HG03342 (cell line): ENCODE measurements at regions not wholly inside any gene's neighbourhood (a gene's known extent, or its start where the extent isn't known, plus 50 kb on each side); places are given as distances from the start of the nearest gene placed in this dataset.

ENCODE experiments used
- ATAC-seq: cut with Tn5 transposase; IDR thresholded peaks from one replicate; pipeline ENCODE4 v1.9.1; 2021; ENCODE audit warnings: mild to moderate bottlenecking, moderate library complexity; ENCODE audit not compliant: unreplicated experiment

DNA sequence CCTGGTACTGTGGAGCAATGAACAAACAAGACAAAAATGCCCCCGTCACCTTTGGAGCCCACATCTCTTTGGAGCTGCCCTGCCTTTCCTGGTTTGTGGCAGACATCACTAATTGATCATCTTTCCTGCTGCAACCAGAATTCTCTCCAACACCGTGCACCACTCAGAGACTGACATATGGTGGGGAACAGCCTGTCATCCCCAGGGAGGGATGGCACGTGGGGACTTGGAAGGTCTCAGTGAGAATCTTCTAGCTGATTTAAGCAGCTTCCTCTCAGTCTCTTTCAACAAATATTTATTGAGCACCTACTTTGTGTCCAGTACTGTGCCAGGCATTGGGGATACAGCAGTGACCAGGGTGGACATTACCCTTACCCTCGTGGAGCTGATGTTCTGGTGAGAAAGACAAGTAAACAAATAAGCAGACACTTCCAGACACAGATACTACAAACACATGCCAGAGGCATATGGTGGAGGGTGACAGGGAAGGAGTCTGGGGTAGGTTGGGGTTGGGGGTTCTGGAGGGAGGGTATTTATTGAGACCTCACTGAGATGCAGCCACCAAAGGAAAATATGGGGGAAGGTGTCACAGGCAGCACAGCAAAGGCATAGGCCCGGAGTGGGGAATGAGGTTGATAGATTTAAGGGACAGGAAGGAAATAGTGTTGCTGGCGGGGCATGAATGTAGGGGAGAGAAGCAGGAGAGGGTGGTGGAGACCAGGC, 82.3 kb downstream of the CEBPB start:
- ATAC-seq: no peak

DNA sequence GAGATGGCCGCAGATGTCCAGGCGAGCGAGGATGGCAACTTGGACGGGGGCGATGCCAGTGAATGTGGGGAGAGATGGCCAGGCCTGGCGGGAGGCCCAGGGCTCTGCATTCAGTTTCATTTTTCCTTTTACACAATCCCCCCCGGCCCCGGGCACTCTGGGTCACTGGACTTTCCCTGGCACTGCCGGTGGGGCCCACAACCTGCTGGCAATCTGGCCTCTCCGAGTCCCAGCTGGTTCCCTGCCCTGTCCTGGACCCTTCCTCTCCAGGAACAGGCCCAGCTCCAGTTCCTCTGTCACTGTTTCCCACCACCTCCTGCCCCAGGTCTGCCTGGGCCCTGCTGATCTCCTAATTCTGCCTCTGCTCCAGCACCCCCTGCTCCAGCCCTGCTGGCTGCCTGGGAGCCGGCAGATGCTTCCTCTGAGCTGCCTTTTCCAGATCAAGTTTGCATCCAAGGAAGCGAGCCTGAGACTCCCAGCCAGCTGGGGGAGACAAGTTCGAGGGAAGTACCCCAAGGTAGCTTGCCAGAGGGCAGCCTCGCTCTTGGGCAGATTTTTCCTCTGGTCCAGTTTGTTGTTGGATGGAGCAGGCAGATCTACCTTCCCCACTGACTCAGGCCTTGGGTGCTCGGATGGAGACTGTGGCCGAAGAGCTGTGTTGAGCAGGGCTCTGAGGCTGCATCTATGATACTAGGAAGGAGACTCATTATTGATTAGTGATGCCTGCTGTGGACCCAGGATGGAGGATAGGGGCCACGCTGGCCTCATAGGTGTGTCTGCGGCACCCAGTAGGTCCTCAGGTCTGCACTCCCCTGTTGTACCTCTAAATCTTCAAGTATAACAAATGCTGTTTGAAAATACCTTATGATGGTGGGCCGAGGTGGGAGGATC, 83.2 kb downstream of the CEBPB start:
- no peak for ATAC-seq

DNA sequence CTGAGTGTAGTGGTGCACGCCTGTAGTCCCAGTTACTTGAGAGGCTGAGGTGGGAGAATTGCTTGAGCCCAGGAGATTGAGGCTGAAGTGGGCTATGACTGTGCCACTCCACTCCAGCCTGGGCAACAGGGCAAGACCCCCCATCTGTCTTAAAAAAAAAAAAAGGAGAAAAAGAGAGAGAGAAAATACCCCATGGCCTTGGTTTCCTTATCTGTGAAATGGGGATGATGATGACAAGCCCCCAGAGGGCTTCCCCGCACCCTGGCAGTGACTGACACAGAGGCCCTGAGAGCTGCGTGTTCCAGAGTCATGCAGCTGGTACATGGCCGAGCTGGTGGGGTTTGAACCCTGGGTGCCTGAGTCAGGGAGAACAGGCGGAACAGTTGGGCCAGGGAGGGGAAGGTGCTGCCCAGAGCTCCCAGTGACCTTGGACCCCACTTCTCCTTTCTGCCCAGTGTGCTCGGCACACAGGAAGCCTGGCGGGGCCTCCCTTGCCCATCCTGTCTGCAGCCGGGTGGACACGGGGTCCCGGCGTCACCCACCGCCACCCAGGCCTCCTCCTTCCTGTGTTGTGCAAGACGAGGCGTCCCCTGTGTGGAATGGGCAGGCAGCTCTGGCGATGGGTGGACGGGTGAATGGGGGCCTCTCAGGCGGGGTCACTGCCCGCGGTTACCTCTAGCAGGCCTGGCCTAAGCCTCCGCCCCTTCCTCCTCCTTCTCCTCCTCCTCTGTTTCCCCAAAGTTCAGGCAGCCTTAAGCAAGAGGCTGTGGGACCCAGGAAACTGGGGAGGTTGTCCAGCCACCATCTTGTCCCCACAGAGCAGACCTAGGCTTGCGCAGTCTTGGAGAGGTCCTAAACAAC, 84.2 kb downstream of the CEBPB start:
- ATAC-seq: no peak

DNA sequence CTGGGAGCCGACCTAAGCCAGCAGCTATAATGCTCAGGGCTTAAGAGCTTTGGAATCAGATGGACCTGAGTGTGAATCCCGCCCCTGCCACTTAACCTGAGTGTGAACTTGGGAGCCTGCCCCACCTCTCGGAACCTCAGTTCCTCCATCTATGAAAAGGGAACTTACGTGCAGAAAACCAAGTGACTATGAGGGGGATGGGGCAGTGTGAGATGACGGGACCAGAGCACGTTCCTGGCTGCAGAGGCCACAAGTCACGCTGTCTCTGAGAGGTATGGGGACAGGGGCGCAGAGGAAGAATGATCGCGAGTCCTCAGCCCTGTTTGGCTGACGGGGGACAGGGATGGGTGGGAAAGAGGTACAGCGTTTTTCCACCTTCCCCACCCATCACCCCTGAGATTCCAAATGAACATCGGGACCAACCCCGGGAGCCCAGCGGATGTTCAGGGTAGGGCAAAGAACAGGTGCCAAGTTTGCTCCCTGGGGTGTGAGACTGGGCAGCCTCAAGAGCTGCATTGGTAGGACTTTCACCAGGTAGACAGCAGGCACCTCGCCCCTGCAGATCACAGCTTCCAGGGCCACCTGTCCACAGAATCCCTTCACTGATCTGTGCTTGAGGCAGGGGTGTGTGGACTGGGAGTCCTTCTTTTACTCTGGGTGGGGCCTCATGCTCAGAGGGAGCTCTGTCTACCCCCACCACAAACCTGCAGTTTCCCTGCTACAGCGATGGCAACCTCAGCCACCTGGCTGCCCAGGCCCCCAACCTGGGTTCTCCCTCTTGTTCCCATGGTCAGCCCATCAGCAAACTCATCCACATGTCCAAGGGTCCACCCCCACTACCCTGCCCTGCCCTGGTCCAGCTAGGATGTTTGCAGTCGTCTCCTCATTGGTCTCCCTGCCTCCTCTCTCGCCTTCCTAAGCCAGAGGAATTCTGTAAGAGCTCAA, 85.8 kb downstream of the CEBPB start:
- ATAC-seq: no peak

DNA sequence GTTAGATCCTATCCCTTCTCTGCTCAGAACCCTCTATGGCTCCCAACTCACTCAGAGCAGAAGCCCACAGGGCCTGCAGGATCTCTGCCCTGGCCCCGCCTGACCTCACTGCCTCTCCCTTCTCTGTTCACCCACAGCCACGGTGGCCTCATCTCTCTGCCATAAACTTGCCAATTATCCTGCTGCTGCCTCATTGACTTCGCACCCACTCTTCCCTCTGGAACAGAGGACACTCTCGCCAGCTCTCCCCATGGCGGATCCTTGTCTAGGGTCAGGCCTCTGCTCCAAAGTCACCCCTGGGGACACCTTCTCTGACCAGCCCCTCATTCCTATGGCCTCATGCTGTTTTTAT, 86.4 kb downstream of the CEBPB start:
- ATAC-seq: no peak

DNA sequence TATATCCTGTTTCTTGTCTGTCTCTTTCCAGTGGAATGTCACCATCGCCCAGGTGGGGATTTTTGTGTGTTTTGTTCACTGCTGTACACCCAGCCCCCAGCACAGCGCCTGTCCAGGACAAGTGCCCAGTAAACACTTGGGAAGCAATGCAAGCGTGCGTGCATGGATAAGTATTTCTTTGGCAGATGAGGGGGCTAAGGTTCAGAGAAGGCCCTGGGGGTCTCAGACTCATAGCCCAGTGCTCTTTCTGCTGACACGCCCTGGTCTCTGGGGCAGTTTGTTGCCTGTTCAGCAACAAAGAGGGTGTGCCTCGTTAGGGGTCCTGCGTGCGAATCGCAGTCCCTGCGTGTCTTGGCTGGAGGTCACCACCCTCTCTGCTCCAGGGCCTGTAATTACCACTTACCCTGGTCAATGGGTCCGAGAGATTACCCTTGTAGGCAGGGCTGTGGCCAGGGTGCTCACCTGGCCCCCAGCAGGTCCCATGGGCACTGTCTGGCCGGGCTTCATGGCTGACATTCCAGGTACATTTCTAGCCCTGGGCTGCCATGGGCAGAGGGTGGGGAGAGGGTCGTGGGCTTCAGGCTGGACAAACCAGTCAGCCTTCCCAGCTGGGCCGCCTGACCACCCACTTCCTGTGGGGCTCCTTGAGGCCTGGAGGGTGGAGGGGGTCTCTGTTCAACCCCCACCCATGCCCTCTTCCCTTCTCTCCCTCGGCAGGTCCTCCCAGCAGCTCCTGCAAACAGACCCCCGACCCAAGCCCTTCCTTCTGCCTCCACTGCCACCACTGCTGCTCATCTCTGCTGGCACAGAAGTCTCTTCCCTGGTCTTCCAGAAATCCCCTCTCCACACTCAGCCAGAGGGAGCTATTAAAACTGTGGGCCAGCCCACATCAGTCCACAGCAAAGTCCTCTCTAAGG, 87.1 kb downstream of the CEBPB start:
- no peak for ATAC-seq

DNA sequence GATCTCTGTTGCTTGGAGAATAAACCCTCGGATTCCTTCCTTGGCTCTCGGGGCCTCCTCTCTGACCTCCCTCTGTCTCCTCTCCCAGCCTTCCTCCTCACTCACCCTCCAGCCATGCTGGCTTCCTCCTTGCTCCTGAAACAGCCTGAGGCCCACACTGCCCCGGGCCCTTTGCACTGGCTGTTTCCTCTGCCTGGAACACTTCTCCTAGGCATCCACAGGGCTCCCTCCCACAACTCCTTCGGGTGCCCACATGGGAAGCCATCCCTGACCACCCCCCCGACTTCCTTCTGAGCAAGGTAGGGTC, 87.7 kb downstream of the CEBPB start:
- no peak for ATAC-seq

DNA sequence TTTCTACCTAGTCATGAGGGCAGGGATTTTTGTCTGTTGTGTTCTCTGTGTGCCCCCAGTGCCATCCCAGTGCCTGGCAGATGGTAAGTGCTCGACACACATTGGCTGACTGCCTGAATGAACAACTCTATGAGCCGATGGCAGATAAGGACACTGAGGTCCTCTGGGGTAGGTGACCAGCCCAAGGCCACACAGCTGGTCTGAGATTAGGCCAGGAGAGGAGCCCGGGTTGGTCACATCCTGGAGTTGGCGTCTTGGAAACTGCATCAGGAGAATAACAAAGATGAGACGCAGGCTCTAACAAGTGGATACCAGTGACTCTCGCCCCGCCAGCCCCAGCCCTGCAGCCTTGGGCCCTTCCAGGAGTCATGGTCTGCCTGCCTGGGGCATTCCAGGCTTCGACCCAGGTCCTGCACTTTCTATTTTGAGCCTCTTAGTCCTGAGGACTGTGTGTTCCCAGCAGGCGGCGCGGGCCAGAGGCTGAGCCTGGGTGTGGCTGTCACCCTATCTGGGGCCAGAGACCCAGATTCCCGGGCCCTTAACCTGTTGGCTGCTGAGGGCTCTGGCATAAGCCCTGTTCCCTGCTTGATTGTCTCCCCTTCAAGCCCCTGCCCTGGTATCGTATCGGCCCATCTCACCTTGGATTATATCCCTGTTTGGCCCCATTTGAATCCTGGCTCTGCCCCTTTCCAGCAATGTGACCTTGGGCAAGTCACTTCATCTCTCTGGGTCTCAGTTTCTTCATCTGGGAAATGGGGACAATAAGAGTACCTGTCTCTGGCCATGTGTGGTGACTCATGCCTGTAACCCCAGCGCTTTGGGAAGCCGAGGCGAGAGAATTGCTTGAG, 88.3 kb downstream of the CEBPB start:
- ATAC-seq: no peak

DNA sequence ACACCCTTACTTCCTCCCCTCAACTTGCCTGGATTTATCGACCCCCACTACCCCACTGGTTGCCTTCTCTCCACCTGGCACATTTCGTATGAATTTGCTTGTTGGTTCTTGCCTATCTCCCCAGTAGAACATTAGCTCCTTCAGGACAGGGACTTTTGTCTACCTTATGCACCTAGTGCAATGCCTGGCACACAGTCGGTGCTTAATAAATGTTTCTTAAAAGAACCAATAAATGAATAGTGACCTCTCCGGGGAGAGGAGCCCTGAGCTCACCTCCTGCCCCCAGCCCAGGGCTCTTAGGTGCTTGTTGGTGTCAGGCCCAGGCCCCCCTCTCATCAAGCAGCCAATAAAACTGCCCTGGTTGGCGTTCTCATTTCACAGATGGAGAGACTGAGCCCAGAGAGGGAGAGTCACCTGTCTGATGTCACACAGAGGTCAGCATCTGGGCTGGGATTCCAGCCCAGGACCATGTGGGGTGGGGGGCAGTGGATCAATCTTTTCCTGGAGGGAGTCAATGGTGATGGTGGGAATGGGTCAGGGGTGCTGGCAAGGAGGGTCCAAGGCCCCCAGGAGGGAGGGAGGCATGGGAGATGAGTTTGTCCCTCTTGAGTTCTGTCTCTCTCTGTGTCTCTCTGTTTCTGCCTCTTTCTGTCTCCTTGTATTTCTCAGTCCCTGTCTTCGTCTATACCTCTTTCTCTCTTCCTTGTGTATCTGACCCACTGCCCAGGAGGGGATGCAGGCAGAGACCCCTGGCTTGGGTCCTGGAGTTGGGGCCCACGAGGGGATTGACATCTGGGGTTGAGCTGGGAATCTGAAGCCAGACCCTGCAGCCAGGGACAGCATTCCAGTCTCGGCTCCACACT, 89.6 kb downstream of the CEBPB start:
- no peak for ATAC-seq

DNA sequence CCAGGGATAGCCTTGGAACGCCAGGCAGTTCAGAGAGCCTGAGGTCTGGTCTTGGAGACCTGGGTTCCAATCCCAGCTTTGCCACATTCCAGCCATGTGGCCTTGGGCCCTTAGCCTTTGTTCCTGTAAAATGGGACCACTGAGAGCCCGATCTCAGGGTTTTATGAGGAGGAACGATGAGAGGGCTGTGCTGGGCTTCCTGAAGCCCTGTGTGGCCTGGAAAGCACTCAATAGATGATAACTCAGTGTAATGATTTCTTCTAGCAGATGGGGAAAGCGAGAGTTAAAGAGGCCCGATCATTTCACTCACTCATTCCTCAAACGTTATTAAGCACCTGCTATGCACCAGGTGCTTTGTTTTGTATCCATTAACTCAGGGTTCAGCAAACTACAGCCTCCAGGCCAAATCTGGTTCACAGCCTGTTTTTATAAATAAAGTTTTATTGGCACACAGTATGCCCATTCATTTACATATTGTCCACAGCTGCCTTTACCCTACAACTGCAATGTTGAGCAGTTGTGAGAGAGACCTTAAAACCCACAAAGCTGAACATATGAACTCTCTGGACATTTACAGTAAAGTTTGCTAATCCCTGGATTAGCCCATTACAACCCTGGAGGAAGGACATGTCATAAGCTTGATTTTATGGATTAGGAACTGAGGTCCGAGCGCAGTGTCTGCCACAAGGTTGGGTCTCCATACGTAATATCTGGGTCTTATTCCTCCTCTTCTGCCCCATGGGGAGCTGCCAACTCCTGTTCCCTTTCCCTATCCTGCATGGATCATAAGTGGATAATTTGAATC, 90.4 kb downstream of the CEBPB start:
- ATAC-seq: no peak

DNA sequence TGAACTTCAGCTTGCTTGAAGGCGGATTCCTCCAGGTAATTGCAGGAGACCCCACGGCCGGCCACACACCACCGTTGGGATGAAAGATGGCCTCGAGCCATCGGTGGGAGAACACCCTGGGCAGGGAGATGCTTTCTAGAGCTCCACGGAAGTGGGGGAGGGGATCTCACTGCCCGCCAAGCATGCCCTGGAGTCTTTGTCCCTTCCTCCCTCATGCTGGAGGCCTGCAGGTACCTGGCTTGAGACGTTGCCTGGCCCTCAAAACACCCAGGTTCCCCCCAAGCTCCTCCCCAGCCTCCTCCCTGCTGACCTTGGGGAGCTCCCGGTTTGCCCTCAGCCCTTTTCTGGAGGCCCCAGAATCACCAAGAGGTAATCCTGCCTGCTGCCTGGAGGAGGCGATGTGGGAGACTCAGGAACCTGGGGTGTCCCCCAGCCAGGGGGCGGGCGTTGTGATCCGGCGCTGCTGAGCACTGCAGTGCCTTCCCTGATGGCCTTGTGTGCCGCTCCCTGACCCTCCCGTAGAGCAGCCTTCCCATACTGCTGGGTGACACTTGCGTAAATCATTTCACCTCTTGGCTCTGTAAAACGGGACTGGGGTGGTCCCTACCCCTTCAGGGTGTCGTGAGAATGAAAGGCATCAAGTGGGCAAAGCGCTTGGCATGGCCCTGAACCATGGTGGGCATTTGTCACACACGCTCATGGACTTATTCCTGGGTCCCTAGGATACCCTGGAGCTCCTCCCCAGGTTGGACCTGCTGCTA, 91.4 kb downstream of the CEBPB start:
- ATAC-seq: no peak

DNA sequence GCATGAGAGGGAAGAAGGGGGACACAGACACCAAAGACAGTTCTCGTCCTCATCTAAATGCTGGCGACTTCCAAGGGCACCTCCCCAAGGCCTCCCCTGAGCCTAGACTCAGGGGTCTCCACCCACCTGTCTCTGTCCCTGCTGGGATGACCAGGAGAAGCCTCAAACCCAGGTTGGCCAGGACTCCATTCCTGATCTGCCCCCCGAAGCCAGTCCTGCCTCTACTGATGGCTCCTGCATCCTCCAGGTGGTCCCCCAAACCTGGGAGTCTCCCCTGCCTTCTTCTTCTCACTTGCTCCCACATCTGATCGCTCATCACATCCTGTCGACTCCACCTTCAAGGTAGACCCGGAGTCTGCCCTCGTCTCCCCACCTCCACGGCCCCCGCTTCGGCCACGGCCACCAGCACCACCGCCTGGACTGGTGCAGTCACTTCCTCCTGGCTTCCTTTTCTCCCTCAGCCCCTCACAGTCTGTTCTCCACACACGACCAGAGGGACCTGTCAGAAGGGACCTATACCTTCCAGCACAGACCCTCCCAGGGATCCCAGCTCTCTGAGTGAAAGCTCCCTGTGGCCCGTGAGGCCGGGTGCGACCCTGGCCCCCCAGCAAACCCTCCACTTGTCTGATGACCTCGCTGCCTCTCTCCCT, 92.1 kb downstream of the CEBPB start:
- ATAC-seq: no peak

DNA sequence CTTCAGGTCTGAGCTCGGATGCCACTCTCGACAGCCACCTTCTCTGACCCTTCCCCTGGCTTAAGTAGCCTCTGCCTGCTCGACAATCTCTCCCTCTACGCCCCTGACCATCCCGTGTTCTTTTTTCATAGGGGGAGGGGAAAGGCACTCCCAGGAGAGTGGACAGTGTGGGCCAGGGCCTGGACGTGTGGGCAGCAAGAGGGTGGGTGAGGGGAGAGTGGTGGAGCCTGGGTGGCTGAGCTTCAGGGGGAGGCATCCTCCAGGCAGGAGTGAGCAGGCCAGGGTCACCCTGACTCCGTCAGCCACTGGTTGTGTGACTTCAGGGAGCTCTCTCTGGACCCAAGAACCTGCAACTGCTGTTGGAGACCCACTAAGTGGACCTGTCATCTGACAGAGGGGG, 92.7 kb downstream of the CEBPB start:
- ATAC-seq: no peak

DNA sequence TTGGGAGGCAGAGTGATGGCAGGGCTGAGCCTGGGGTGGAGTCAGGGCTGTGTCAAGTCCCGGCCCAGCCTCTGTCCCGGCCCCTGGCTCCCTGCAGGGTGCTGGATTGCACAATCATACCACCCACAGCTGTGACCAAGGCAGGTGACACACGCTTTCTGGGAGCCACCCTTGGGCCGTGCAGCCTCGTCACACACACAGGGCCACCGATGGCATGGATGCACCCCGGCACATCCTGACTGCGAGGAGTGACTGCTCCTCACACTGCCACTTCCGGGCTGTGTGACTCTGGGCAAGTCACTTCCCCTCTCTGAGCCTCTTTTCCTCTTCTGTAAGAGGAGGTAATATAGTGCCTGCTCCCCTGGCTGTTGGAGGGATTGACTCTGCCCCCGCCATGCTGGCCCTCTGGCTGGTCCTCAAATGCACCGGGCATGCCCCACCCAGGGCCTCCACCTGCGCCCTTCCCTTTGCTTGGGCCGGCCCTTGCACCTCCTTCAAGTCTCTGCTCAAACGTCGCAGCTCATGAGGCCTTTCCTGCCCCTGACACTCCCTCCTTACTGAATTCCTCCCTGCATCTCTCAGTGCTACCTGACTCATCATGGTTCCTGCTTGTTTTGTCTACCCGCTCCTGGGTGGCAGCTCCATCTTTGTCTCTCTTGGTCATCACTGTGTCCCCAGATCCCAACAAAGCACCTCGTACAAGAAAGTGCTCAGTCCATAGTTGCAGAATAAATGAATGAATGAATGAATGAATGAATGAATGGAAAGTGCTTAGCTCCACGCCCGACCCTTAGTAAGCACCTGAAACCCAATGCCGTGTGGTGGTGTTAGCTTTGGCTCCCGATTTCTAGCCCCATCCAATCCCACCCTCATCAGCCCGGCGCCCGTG, 93.5 kb downstream of the CEBPB start:
- ATAC-seq: no peak
